Nephron progenitor cell (in vitro differentiated cells): ENCODE measurements at regions not wholly inside any gene's neighbourhood (a gene's known extent, or its start where the extent isn't known, plus 50 kb on each side); places are given as distances from the start of the nearest gene placed in this dataset.

Experiments
- DNase-seq: peaks from one replicate; pipeline ENCODE4 v3.0.0; 2021
- H3K27ac Mint-ChIP-seq: 2 replicates; pipeline ENCODE4 v1.8.0; 2021; ENCODE audit warnings: mild to moderate bottlenecking, moderate library complexity, mixed read lengths
- H3K27me3 Mint-ChIP-seq: 2 replicates; pipeline ENCODE4 v1.8.0; 2021; ENCODE audit warnings: mild to moderate bottlenecking, low read depth, mixed read lengths; ENCODE audit not compliant: poor library complexity
- H3K36me3 Mint-ChIP-seq: 2 replicates; pipeline ENCODE4 v1.8.0; 2021; ENCODE audit warnings: low read depth, mixed read lengths
- H3K4me1 Mint-ChIP-seq: 2 replicates; pipeline ENCODE4 v1.8.0; 2021; ENCODE audit warnings: mixed read lengths
- H3K4me3 Mint-ChIP-seq: 2 replicates; pipeline ENCODE4 v1.8.0; 2021; ENCODE audit warnings: mild to moderate bottlenecking, moderate library complexity, mixed read lengths
- H3K9me3 Mint-ChIP-seq: 2 replicates; pipeline ENCODE4 v1.8.0; 2021; ENCODE audit warnings: mild to moderate bottlenecking, moderate library complexity, mixed read lengths
- TF ChIP-seq, protein P1 (sequence below): fragments of 200-600 bp; sonication (generic); IDR thresholded peaks from 2 replicates; pipeline ENCODE4 v1.5.0; 2021; ENCODE audit warnings: antibody characterized with exemption

DNA sequence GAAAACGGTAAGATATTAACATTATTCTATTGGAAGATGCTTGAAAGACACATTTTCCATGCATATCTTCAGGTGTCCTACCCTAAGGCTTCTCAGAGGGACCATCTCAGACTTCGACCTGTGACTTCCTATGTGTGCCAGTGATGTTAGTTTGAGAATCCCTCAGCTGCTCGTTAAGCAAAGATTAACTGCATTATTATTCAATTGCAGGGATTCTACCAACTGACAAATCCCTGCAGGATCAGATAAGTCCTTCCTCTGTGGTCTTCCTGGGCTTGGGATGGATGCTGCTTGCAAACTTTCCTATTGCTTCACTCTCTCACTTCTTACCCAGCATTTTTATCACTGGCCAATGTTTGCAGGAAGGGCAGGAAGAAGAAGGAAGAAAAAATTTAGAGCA lies 83.0 kb upstream of the PPARGC1A start:
- H3K27me3 Mint-ChIP-seq, result peaks cover 4% of the 10 kb centered on the region
- H3K36me3 Mint-ChIP-seq, result no peaks in the 10 kb centered on the region
- peaks cover 6% of the 10 kb centered on the region for H3K4me1 Mint-ChIP-seq
- H3K9me3 Mint-ChIP-seq, result no peaks in the 10 kb centered on the region
- DNase-seq, result no peak
- no peak overlapping the region for H3K4me3 Mint-ChIP-seq
- no peak overlapping the region for H3K27ac Mint-ChIP-seq
- TF ChIP-seq, protein P1, sequence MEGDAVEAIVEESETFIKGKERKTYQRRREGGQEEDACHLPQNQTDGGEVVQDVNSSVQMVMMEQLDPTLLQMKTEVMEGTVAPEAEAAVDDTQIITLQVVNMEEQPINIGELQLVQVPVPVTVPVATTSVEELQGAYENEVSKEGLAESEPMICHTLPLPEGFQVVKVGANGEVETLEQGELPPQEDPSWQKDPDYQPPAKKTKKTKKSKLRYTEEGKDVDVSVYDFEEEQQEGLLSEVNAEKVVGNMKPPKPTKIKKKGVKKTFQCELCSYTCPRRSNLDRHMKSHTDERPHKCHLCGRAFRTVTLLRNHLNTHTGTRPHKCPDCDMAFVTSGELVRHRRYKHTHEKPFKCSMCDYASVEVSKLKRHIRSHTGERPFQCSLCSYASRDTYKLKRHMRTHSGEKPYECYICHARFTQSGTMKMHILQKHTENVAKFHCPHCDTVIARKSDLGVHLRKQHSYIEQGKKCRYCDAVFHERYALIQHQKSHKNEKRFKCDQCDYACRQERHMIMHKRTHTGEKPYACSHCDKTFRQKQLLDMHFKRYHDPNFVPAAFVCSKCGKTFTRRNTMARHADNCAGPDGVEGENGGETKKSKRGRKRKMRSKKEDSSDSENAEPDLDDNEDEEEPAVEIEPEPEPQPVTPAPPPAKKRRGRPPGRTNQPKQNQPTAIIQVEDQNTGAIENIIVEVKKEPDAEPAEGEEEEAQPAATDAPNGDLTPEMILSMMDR, result no peak

DNA sequence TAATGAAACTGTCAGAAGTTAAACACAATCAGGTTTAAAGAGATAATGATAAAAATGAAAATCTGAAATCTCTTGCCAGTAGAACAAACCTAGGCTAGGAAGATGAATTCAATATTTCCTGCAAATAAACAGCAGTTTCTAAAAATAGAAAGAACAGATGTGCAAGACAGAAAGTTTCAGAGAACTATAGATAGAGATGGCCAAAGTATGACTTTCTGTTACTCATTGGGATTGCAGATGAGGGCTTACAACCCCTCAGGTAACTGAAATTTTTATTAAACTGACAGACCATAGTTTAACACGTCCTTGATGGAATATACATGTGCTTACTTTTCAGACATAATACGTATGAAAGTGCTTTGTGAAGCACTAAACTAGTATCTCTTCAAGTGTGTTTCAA lies 82.3 kb upstream of the PPARGC1A start:
- no peak overlapping the region for H3K27ac Mint-ChIP-seq
- H3K9me3 Mint-ChIP-seq, result no peaks in the 10 kb centered on the region
- no peak for DNase-seq
- H3K4me3 Mint-ChIP-seq, result no peak overlapping the region
- peaks cover 3% of the 10 kb centered on the region for H3K27me3 Mint-ChIP-seq
- TF ChIP-seq, protein P1, result no peak
- H3K36me3 Mint-ChIP-seq, result no peaks in the 10 kb centered on the region
- peaks cover 6% of the 10 kb centered on the region for H3K4me1 Mint-ChIP-seq

DNA sequence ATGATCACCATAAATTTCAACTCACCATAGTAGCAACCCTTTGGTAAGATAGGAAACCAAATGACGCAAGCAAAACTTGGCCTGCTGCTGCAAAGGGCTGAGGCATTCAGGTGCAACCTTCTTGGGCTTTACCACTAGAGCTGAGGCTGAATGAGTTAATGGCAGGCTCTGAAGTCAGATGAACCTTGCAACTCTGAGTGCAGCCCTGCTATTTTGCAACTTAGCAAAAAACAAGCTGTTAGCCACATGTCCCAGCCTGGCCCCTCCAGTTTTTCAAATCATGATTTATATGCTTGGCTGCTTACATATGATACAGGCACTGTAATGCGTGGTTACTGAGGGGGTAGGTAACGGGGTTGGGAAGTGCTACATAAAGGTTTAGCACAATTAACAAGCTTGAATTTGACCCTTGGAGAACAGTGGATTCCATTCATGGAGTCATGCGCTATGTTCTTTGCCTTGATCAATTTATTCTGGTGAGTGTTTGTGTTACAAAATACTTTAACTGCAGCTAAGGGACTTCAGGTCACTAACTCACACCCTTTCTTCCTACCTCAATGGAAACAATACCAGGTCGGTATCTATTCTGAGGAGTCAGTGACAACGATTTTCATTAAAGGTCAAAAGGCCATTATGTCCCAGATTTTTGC lies 80.5 kb upstream of the PPARGC1A start:
- Mint-ChIP-seq H3K4me1 (peaks cover 11% of the 10 kb centered on the region), H3K9me3 (no peaks in the 10 kb centered on the region)
- DNase-seq, result no peak

DNA sequence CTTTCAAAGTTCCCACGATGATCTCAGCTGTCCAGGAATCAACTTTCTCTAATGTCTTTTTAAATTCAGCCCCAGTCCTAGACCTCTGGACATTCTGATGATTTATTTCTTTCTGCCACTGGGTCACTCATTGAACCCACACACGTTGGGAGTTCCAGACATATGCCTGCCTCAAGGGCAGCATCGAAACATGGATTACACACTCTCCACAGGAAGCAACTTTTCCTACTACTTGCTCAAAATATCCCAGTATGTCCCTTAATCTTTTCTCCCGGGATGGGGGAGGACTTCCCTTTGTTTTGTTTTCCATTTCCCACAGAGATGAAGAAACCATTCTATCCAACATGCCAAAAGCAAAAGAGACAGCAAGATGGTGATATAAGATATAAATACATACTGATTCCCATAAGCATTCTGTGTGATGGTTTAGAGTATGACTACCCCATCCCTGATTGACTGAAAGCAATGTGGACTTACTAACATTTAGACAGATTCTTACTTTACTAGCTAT lies 79.8 kb upstream of the PPARGC1A start:
- no peaks in the 10 kb centered on the region for H3K9me3 Mint-ChIP-seq
- H3K27ac Mint-ChIP-seq, result no peak overlapping the region
- no peaks in the 10 kb centered on the region for H3K36me3 Mint-ChIP-seq
- H3K27me3 Mint-ChIP-seq, result peaks cover 3% of the 10 kb centered on the region
- H3K4me3 Mint-ChIP-seq, result no peak overlapping the region
- TF ChIP-seq, protein P1, result no peak
- H3K4me1 Mint-ChIP-seq, result peaks cover 11% of the 10 kb centered on the region
- no peak for DNase-seq

More for the DNA sequence above, 80.5 kb upstream of the PPARGC1A start:
- H3K36me3 Mint-ChIP-seq, result no peaks in the 10 kb centered on the region
- no peak overlapping the region for H3K4me3 Mint-ChIP-seq
- H3K27ac Mint-ChIP-seq, result no peak overlapping the region
- H3K27me3 Mint-ChIP-seq, result no peaks in the 10 kb centered on the region
- TF ChIP-seq, protein P1, result no peak

DNA sequence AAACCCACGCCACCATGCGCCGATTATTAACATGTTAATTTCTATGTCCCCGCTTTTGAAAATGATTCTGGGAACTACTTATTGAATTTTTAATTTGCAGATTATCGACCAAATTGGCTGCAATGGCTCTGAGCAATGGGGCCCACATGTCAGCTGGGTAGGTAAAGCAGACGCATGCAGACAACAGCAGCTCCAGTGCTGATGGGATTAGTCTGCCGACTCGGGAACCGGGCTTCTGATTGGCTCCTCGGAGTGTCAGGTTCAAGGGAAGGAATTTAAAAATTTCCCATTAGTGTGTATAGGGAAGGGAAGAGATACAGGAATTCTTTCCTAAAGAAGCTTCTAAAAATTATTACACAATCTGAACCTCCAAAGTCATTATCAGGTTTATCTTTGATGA lies 77.4 kb upstream of the PPARGC1A start:
- Mint-ChIP-seq H3K27ac (no peak overlapping the region), H3K27me3 (peaks cover 9% of the 10 kb centered on the region), H3K4me3 (no peak overlapping the region), H3K36me3 (no peaks in the 10 kb centered on the region), H3K9me3 (no peaks in the 10 kb centered on the region), H3K4me1 (peaks cover 11% of the 10 kb centered on the region)
- no peak for DNase-seq
- TF ChIP-seq, protein P1, result no peak

DNA sequence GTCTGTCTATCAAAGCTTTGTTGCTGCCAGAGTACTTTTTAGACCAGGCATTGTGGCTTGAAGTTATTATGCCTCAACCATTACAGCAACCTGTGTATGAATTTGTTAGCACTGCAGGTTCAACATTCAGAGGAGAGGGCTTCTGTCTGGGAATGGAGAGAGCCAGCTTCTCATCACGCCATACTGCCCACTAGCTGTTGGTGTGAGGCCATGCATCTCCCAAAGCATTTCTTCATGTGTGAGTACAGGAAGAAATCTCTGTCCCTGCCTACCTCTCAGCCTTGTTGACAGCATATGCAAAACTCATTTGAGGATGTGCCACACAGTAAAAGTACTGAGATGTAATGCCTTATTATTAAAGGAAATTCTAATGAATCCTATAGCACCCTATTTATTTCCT lies 76.9 kb upstream of the PPARGC1A start:
- H3K9me3 Mint-ChIP-seq, result no peaks in the 10 kb centered on the region
- no peak overlapping the region for H3K4me3 Mint-ChIP-seq
- DNase-seq, result no peak
- TF ChIP-seq, protein P1, result peak; percentile 14
- no peak overlapping the region for H3K27ac Mint-ChIP-seq
- peaks cover 9% of the 10 kb centered on the region for H3K27me3 Mint-ChIP-seq
- H3K4me1 Mint-ChIP-seq, result peaks cover 11% of the 10 kb centered on the region
- H3K36me3 Mint-ChIP-seq, result no peaks in the 10 kb centered on the region
